GM12878 (cell line): ENCODE measurements at regions not wholly inside any gene's neighbourhood (a gene's known extent, or its start where the extent isn't known, plus 50 kb on each side); places are given as distances from the start of the nearest gene placed in this dataset.

Experiments used
- ATAC-seq: fragments of 200-7000 bp; cut with Tn5 transposase; 3 replicates; pipeline ENCODE4 v1.9.1; 2020; ENCODE audit warnings: mild to moderate bottlenecking, moderate library complexity
- BruUV-seq: library from RNA; stranded (reverse); fragments of 400-500 nt; replicated peaks from 2 replicates; lab custom pipeline; 2021; lab: Mats Ljungman, UMichigan
- CTCF ChIA-PET: fragments of 300-600 bp; sonication (Branson Sonifier 250); formaldehyde crosslinking; extraction: SDS; loops from one replicate; lab custom pipeline; 2021; ENCODE audit warnings: inconsistent platforms; lab: Yijun Ruan, JAX
- POLR2A ChIA-PET: fragments of 350-600 bp; formaldehyde crosslinking; extraction: SDS; loops from one replicate; lab custom pipeline; 2021; ENCODE audit warnings: inconsistent platforms; lab: Charles Lee
- RAD21 ChIA-PET: fragments of 300-600 bp; sonication (Branson Sonifier 250); formaldehyde crosslinking; loops from one replicate; lab custom pipeline; 2023; ENCODE audit warnings: antibody characterized with exemption; ENCODE audit not compliant: unreplicated experiment; lab: Charles Lee
- SMC1A ChIA-PET: fragments of 300-600 bp; sonication (Branson Sonifier 250); formaldehyde crosslinking; loops from one replicate; lab custom pipeline; 2023; ENCODE audit not compliant: unreplicated experiment, uncharacterized antibody; lab: Charles Lee
- DNase-seq: peaks from one replicate; pipeline ENCODE4 v3.0.0-alpha.2; 2011; ENCODE audit warnings: low read depth, low spot score
- FAIRE-seq: peaks from 3 replicates; lab custom pipeline; 2011; peaks lifted over from hg19 to GRCh38; lab: Jason Lieb, UNC
- H2AFZ ChIP-seq: 2 replicates; pipeline ENCODE4 v1.6.0; 2011; ENCODE audit warnings: low read depth, low read length, control low read depth; ENCODE audit not compliant: control insufficient read depth
- H3K27ac ChIP-seq: 2 replicates; pipeline ENCODE4 v1.5.1; 2011; ENCODE audit warnings: control low read depth; ENCODE audit not compliant: control insufficient read depth, insufficient read depth
- H3K27me3 ChIP-seq, 2 experiments: replicated peaks in 1 of 2; 2 replicates each; pipeline versions ENCODE4 v1.6.0 to v1.6.1; 2011; ENCODE audit warnings: low read length in 1 of 2; ENCODE audit not compliant: control insufficient read depth in 2 of 2, insufficient read depth in 2 of 2
- H3K36me3 ChIP-seq, 2 experiments: 2 replicates each; pipeline ENCODE4 v1.5.1; 2011; ENCODE audit warnings: low read length in 1 of 2; ENCODE audit not compliant: control insufficient read depth in 2 of 2, insufficient read depth in 2 of 2
- H3K4me1 ChIP-seq: 2 replicates; pipeline ENCODE4 v1.6.1; 2011; ENCODE audit warnings: mild to moderate bottlenecking, low read length, moderate library complexity, mixed read lengths; ENCODE audit not compliant: control insufficient read depth, insufficient read depth
- H3K4me2 ChIP-seq: 2 replicates; pipeline ENCODE4 v1.6.0; 2011; ENCODE audit warnings: control low read depth; ENCODE audit not compliant: control insufficient read depth, insufficient read depth
- H3K4me3 ChIP-seq: fragments of 200-600 bp; sonication (generic); 2 replicates; pipeline ENCODE4 v1.5.1; 2016
- H3K79me2 ChIP-seq: 2 replicates; pipeline ENCODE4 v1.6.0; 2011; ENCODE audit warnings: low read length; ENCODE audit not compliant: control insufficient read depth, insufficient read depth
- H3K9ac ChIP-seq: 2 replicates; pipeline ENCODE4 v1.8.0; 2011; ENCODE audit warnings: low read length, control low read depth, mixed read lengths; ENCODE audit not compliant: control insufficient read depth, insufficient read depth
- H3K9me3 ChIP-seq: replicated peaks from 3 replicates; pipeline ENCODE4 v1.5.1; 2011; ENCODE audit warnings: mild to moderate bottlenecking, low read length; ENCODE audit not compliant: control insufficient read depth, insufficient read depth
- H4K20me1 ChIP-seq: 2 replicates; pipeline ENCODE4 v1.6.0; 2011; ENCODE audit not compliant: control insufficient read depth, insufficient read depth
- HSF1 ChIP-seq: fragments of 150-350 bp; IDR thresholded peaks from 2 replicates; pipeline ENCODE4 v1.6.1; 2014; ENCODE audit warnings: mild to moderate bottlenecking, low read depth, low read length
- IRF5 ChIP-seq: fragments of 450-650 bp; IDR thresholded peaks from 2 replicates; pipeline ENCODE4 v1.6.1; 2017; ENCODE audit warnings: borderline replicate concordance
- MXI1 ChIP-seq: fragments of 150-350 bp; IDR thresholded peaks from 2 replicates; pipeline ENCODE4 v1.6.1; 2011; ENCODE audit warnings: low read depth, mild to moderate bottlenecking, inconsistent platforms, low read length, improper control_type of control experiment
- NKRF ChIP-seq: fragments of 450-650 bp; conservative IDR thresholded peaks from 2 replicates; pipeline ENCODE4 v1.6.1; 2017; ENCODE audit warnings: mild to moderate bottlenecking, moderate library complexity
- POU2F2 ChIP-seq: IDR thresholded peaks from 3 replicates; pipeline ENCODE4 v1.6.1; 2011; ENCODE audit warnings: low read depth, mild to moderate bottlenecking, low read length, borderline replicate concordance
- SREBF1 ChIP-seq: IDR thresholded peaks from 2 replicates; pipeline ENCODE4 v1.6.1; 2012; ENCODE audit warnings: mild to moderate bottlenecking, low read length
- USF2 ChIP-seq: IDR thresholded peaks from 2 replicates; pipeline ENCODE4 v1.6.1; 2011; ENCODE audit warnings: low read depth, low read length, improper control_type of control experiment, borderline replicate concordance
- ZBTB11 ChIP-seq: fragments of 450-650 bp; formaldehyde crosslinking; IDR thresholded peaks from 2 replicates; pipeline ENCODE4 v1.5.0; 2022; ENCODE audit warnings: mild to moderate bottlenecking, missing genetic modification characterization
- ZNF622 ChIP-seq: fragments of 450-650 bp; IDR thresholded peaks from 2 replicates; pipeline ENCODE4 v1.6.1; 2017; ENCODE audit warnings: mild to moderate bottlenecking, inconsistent platforms
- WGBS: methylation state at CpG from one replicate; pipeline ENCODE4 v1.1.6; 2016; ENCODE audit warnings: low lambda C conversion rate; ENCODE audit not compliant: insufficient replicate concordance, insufficient coverage; ENCODE audit errors: missing lambda C conversion rate; 5-methylcytosine and 5-hydroxymethylcytosine counted together
- in situ Hi-C: fragments of 300-500 bp; cut with MboI; formaldehyde crosslinking; loops from 9 replicates; pipeline ENCODE4 v1.14.3; 2018; ENCODE audit warnings: mixed read lengths
- intact Hi-C: fragments of 100-400 bp; cut with micrococcal nuclease; formaldehyde crosslinking; loops from one replicate; pipeline ENCODE4 v1.14.2; 2022; ENCODE audit not compliant: unreplicated experiment

- in situ Hi-C loops (no loop called here), intact Hi-C loops (no loop called here)
- Histone ChIP-seq H3K27ac (no peak overlapping the region), H3K9me3 (no peaks in the 10 kb centered on the region), H3K4me3 (no peak overlapping the region), H3K4me2 (no peak overlapping the region), H3K79me2 (no peaks in the 10 kb centered on the region), H2AFZ (no peak overlapping the region), H3K9ac (no peak overlapping the region), H3K36me3 (no peaks in the 10 kb centered on the region), H3K4me1 (no peaks in the 10 kb centered on the region), H4K20me1 (no peaks in the 10 kb centered on the region), H3K27me3 (no peaks in the 10 kb centered on the region)
- DNase-seq (no peak), FAIRE-seq (no peak), ATAC-seq (no peak)
- WGBS = 0% methylated on average over 1 of the region's 1 CpG
- BruUV-seq = no TSS peak
- CTCF ChIA-PET = no interaction called here
- RAD21 ChIA-PET = no interaction called here
- TF ChIP-seq ZNF622 (no peak), POU2F2 (no peak), ZBTB11 (CRISPR knock-in tag) (no peak), USF2 (no peak), HSF1 (no peak), SREBF1 (no peak), IRF5 (no peak), MXI1 (no peak), NKRF (no peak)
- SMC1A ChIA-PET = no interaction called here
- POLR2A ChIA-PET = no interaction called here
Measured at GRCh38 chr12:60123557-60123956, 527.7 kb downstream of the SLC16A7 start.
